Activated CD4-positive, CD25-positive, alpha-beta regulatory T cell treated with anti-CD3 and anti-CD28 coated beads, Interleukin-2, amount 50 U/mL, for 24 hours (primary cell): ENCODE measurements at regions not wholly inside any gene's neighbourhood (a gene's known extent, or its start where the extent isn't known, plus 50 kb on each side); places are given as distances from the start of the nearest gene placed in this dataset.

Source experiments
- ATAC-seq, 2 donors: fragments of 150-1000 bp; cut with Tn5 transposase; one replicate each; pipeline ENCODE4 v1.10.0; 2021; ENCODE audit warnings: mild to moderate bottlenecking in 1 of 2, moderate library complexity in 1 of 2

- ATAC-seq: no peak
These were observed 333.3 kb upstream of the HTR2A start for GRCh38 chr13:47230155-47230554.

GRCh38 chr13:47226516-47226915 lies 329.7 kb upstream of the HTR2A start:
- no peak for ATAC-seq

- ATAC-seq: no peak
These were observed 323.7 kb upstream of the HTR2A start for GRCh38 chr13:47220453-47221140.

- ATAC-seq: no peak
These were observed 321.8 kb upstream of the HTR2A start for GRCh38 chr13:47218611-47219010.

GRCh38 chr13:47216176-47216822 lies 319.4 kb upstream of the HTR2A start:
- ATAC-seq: no peak

- no peak for ATAC-seq
These were observed 318.9 kb upstream of the HTR2A start for GRCh38 chr13:47215736-47216135.

GRCh38 chr13:47213047-47213446 lies 316.2 kb upstream of the HTR2A start:
- ATAC-seq: no peak

- ATAC-seq: no peak
These were observed 314.3 kb upstream of the HTR2A start for GRCh38 chr13:47211106-47211505.

GRCh38 chr13:47206111-47206510 lies 309.3 kb upstream of the HTR2A start:
- no peak for ATAC-seq

GRCh38 chr13:47190696-47191305 lies 293.9 kb upstream of the HTR2A start:
- ATAC-seq: no peak

GRCh38 chr13:47188802-47189201 lies 291.9 kb upstream of the HTR2A start:
- no peak for ATAC-seq

GRCh38 chr13:47186471-47186870 lies 289.6 kb upstream of the HTR2A start:
- ATAC-seq: no peak

GRCh38 chr13:47184321-47184720 lies 287.5 kb upstream of the HTR2A start:
- ATAC-seq: no peak

- no peak for ATAC-seq
These were observed 282.5 kb upstream of the HTR2A start for GRCh38 chr13:47179321-47179720.

- ATAC-seq: no peak
These were observed 281.5 kb upstream of the HTR2A start for GRCh38 chr13:47178090-47178950.

- no peak for ATAC-seq
These were observed 278.5 kb upstream of the HTR2A start for GRCh38 chr13:47175172-47175866.

- no peak for ATAC-seq
These were observed 274.1 kb upstream of the HTR2A start for GRCh38 chr13:47170971-47171370.

- ATAC-seq: no peak
These were observed 271.8 kb upstream of the HTR2A start for GRCh38 chr13:47168618-47169017.

GRCh38 chr13:47168066-47168465 lies 271.2 kb upstream of the HTR2A start:
- ATAC-seq: no peak

- ATAC-seq: no peak
These were observed 269.5 kb upstream of the HTR2A start for GRCh38 chr13:47166336-47166735.

GRCh38 chr13:47159853-47160550 lies 263.1 kb upstream of the HTR2A start:
- ATAC-seq: no peak

GRCh38 chr13:47158593-47158992 lies 261.7 kb upstream of the HTR2A start:
- ATAC-seq: no peak
